Gastroesophageal sphincter (tissue), 3 donors: ENCODE measurements at regions not wholly inside any gene's neighbourhood (a gene's known extent, or its start where the extent isn't known, plus 50 kb on each side); places are given as distances from the start of the nearest gene placed in this dataset.

ENCODE experiments used
- EP300 ChIP-seq: sonication (generic); formaldehyde crosslinking; IDR thresholded peaks from one replicate; pipeline ENCODE4 v1.6.1; 2017; ENCODE audit warnings: antibody characterized with exemption, mild to moderate bottlenecking
- POLR2AphosphoS5 ChIP-seq: sonication (generic); formaldehyde crosslinking; IDR thresholded peaks from one replicate; pipeline ENCODE4 v1.6.1; 2017; ENCODE audit warnings: antibody characterized with exemption
- TF ChIP-seq, protein P1 (sequence below), 4 experiments: fragments of 200-600 bp in 2 of 4; fragments of 450-650 bp in 2 of 4; sonication (generic) in 1 of 4; IDR thresholded peaks; one replicate each; pipeline ENCODE4 v1.5.1; 2017 to 2019; ENCODE audit warnings: antibody characterized with exemption in 4 of 4, mild to moderate bottlenecking in 2 of 4, moderate library complexity in 2 of 4

DNA sequence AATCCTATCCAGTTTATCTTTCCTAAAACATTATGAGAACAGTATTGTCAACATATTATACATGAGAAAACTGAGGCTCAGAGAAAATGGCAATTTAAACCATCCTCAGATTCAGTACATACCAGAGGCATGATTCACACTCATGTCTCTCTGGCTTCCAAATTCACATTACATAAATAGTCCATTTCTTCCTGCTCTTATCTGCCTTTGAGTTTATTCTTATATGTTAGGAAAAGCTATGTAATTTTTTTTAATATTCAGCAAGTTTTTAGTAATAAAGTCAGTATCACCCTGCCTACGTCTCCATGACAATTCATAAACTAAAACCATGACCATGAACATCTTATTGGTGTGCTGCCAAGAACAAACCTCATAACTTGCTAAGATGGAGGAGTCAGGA, 1260.2 kb upstream of the SORCS1 start:
- TF ChIP-seq, protein P1, sequence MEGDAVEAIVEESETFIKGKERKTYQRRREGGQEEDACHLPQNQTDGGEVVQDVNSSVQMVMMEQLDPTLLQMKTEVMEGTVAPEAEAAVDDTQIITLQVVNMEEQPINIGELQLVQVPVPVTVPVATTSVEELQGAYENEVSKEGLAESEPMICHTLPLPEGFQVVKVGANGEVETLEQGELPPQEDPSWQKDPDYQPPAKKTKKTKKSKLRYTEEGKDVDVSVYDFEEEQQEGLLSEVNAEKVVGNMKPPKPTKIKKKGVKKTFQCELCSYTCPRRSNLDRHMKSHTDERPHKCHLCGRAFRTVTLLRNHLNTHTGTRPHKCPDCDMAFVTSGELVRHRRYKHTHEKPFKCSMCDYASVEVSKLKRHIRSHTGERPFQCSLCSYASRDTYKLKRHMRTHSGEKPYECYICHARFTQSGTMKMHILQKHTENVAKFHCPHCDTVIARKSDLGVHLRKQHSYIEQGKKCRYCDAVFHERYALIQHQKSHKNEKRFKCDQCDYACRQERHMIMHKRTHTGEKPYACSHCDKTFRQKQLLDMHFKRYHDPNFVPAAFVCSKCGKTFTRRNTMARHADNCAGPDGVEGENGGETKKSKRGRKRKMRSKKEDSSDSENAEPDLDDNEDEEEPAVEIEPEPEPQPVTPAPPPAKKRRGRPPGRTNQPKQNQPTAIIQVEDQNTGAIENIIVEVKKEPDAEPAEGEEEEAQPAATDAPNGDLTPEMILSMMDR (IDR thresholded peaks at IDR 0.05), result no peak
- TF ChIP-seq POLR2AphosphoS5, result no peak
- no peak for TF ChIP-seq EP300
